IPS-NIHi7 (cell line): ENCODE measurements at regions not wholly inside any gene's neighbourhood (a gene's known extent, or its start where the extent isn't known, plus 50 kb on each side); places are given as distances from the start of the nearest gene placed in this dataset.

Source experiments
- DNase-seq: peaks from one replicate; pipeline ENCODE4 v3.0.0; 2012; ENCODE audit warnings: mixed read lengths; ENCODE audit errors: extremely low spot score

GRCh38 chr4:161132715-161133425, 1030.9 kb downstream of the FSTL5 start:
- DNase-seq, result no peak

GRCh38 chr4:161121451-161121850, 1042.3 kb downstream of the FSTL5 start:
- DNase-seq, result no peak

GRCh38 chr4:161101881-161102280, 1061.9 kb downstream of the FSTL5 start:
- no peak for DNase-seq

GRCh38 chr4:161097821-161098220, 1066.0 kb downstream of the FSTL5 start:
- DNase-seq, result no peak

GRCh38 chr4:161061046-161061445, 1102.8 kb downstream of the FSTL5 start:
- no peak for DNase-seq
